HG03460 (cell line): ENCODE measurements at regions not wholly inside any gene's neighbourhood (a gene's known extent, or its start where the extent isn't known, plus 50 kb on each side); places are given as distances from the start of the nearest gene placed in this dataset.

Source experiments
- ATAC-seq: cut with Tn5 transposase; IDR thresholded peaks from one replicate; pipeline ENCODE4 v1.9.1; 2021; ENCODE audit not compliant: unreplicated experiment

DNA sequence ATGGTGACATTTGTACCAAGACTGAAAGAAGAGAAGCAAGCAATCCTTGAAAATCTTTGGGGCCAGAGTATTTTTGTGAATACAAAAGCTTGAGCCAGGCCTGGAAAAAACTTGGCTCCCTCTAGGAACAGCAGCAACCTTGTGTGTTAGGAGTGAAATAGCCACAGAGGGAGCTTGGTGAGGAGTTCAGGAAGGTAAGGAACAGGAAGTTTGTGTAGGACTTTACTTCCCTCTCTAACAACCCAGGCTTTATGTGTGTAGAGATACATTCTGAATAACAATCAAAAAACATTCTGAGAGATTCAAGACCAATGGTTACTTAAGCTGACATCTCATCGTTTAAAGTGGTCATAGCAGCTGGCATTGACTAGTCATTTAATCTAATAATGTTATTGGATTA, 668.5 kb downstream of the PCDH18 start:
- ATAC-seq: no peak

DNA sequence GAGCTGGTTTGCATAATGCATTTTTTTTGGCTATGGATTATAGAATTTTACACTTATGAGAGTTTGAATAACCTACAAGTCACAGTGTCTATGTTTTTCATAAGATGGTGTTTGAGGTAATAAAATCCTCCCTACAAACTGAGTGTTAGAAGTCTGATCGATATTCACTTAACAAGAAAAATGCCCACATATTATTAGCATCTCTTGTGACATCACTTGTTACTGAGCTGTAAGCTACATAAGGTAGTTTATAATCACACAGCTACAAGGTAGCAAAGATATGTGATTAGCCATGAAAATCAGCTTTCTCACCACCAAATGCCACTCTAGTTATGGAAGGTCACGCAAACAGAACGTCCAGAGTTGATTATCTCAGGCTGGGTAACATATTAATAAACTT, 669.6 kb downstream of the PCDH18 start:
- no peak for ATAC-seq

DNA sequence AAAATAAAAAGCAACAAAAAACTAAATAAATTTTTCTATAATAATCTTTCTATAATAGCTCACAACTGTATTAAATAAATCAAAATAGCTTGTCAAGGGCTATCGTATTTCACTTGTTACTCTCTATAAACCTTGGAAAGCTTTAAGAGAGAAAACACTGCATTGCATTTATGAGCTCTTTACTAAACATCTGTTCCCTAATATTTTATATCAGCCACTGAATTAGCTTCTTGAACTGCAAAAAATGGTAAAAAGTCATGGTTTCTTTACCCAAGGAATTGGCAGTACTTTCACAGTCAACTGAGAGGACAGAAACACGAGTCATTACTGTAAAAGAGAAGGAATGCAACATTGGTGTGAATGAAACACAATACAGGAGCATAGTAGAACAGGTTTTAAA, 671.2 kb downstream of the PCDH18 start:
- ATAC-seq: no peak

DNA sequence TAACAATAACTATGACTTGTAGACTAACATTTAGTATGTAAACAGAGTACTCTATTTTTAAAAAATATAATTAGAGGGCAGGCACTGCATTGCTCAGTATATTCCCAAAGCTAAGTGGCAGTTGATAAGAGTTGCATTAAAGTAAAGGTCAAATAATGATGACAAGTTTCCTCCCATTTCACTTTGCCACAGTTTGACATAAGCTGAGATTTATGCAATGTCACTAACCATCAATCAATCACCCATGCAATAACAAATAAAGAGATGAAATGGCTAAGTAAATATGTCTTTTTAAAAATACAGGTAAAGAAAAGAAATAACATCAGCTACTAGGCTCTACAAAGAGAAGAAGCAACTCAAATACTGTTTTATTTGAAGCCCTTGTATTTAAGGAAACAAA, 673.4 kb downstream of the PCDH18 start:
- no peak for ATAC-seq

DNA sequence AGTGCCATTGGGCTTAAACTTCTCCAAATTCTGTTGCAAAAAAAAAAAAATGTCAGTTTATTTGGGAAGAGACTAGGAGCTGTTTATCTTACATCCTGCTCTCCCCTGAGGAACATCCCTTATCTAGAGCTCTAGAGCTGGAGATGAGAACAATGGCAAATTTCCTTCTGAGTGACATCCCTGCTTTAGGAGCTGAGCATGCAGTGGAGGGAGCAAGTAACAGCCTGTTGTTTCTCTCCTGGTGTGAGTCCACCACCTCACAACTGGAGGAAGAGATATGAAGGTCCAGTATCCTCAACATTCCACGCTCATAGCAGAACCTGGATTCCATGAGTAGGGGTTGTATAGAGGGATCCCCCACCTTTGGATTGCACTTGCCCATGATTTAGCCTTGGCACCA, 676.4 kb downstream of the PCDH18 start:
- ATAC-seq: no peak

DNA sequence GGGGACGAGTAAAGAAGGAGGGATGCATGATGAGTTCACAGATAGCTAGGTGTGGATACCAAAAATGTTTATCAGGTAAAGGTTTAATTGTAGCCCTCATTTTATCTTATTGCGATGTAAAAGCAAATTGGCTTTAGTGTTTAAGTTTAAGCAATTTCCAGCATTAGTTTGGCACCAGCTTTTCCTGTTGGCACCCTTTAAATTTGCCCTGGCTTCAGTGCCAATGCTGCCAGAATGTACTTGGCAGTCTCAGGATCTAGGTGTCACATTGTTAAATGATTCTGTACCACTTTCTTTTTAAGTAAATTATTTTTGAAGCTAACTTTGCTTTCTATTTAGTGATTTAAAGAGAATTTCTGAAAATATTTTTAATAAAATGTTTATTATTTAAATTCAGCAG, 681.8 kb downstream of the PCDH18 start:
- ATAC-seq: no peak

DNA sequence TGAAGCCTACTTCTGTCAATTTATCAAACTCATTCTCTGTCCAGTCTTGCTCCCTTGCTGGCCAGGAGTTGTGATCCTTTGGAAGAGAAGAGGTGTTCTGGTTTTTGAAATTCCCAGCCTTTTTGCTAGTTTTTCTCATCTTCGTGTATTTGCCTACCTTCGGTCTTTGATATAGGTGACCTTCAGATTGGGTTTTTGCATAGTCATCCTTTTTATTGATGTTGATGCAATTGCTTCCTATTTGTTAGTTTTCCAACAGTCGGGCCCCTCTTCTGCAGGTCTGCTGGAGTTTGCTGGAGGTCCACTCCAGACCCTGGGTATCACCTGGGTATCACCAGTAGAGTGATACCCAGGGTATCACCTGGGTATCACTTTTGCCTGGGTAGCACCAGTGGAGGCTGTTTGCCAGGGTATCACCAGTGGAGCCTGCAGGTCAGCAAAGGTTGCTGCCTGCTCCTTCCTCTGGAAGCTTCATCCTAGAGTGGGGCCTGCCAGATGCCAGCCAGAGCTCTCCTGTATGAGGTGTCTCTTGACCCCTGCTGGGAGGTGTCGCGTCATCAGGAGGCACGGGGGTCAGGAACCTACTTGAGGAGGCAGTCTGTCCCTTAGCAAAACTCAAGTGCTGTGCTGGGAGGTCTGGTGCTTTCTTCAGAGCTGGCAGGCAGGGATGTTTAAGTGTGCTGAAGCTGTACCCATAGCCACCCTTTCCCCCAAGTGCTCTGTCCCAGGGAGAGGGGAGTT, 684.2 kb downstream of the PCDH18 start:
- ATAC-seq: no peak

DNA sequence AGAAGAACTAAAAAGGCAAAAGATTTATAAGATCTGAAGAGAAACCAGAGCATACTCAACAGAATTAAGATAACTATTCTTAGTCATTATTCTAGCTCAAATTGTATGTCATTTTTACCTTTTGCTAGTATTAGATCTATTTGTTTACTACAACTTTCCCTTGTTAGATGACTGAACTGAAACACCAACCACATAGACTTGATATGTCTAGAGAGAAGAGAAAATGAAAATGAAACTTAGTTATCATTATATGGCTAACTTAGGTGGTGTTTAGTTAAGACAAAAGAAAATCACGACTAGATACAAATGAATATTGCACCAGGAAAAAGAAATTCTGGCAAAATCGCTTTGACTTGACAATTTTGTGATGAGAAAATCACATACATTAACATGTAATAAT, 690.8 kb downstream of the PCDH18 start:
- peak; percentile 61 for ATAC-seq

DNA sequence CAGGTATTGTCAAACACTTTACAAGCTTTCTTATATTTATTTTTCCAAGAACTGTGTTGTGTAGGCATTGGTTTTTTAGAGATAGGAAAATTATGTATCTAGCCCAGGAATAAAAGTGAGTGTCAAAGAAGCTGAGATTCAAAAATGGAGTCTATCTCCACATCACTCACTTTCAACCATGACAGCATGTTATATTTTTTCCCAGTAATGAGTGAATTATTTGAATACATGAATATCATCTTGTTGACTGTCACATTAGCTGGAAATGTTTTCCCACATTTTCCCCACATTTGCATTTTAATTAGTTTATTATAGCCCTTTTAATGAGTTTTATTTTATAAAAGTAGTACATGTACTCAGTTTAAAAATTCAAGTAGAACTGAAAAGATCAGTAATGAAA, 693.7 kb downstream of the PCDH18 start:
- no peak for ATAC-seq

DNA sequence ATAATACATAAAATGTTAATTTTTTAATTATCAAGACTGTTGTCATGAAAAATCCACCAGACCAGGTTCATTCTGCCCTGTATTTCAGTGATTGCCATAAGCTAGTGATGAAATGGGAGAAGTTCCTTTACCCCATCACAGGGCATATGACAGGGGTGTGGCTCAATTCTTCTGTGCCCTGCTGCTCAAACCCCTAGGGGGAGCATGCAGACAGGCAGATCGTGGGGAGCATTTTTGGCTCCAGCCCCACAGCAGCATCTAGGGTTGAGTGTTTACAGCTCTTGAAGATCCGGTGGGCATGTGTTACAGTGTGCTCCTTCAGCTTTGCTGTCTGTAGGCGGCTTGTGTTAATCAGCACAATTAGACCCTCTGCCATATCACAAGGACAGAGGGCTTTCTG, 700.7 kb downstream of the PCDH18 start:
- ATAC-seq: no peak

DNA sequence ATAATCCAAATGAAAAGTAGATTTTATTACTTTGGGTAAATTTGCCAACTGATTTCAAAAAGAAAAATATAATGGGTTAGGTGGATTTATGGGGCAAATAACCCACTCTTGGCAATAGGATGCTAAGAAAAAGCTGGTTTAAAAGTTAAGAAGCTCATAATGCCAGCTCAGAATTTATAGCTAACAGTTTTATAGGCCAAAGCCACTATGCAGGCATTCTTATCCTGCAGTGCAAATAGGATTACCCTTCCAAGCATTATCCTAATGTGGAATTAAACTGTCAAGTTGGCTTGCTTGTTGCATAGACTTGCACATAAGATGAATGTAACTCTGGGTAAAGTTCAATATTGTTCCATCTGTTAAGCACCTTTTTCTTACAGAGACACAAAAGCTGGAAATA, 703.0 kb downstream of the PCDH18 start:
- ATAC-seq: no peak

DNA sequence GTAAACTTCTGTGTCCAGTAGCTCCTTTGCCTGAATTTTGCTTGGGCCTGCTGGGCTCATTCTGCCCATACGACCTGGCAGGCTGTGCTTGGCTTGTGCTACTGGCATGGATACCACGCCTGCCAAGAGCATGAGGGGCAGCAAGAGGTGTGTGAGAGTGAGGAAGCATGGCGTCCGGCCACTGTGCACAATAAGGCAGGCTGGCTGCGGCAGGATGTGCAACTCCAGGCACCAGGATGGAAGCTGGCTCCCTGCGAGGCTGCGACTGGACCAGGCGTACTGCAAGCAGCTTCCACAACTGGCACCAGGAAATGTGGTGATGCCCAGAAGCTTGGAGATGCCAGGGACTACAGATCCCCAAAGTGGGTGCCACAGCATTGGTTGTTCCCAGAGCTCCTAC, 709.3 kb downstream of the PCDH18 start:
- ATAC-seq: no peak

DNA sequence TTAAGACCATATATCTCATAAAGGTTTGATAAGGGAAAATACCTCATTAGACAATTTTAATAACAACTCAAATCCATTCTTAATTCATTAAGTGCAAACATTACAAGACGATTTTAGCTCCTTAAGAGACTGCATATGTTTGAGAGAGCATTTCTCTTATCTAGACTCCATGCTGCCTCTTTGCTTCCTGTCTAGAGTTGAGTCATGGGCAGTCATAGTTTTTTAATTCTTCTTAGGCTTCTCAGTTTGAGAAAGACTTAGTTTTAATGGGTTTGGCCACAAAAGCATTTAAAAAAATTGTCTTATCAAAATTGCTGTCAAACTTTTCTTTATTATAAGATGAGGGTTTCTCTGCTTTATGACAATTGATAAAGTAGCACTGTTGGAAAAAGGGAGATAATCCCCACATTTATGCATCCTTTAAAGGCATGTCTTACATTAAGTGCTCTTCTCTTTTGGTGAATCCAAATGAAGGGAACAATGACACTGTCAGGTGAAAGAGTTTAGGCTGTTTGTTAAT, 713.4 kb downstream of the PCDH18 start:
- ATAC-seq: no peak

DNA sequence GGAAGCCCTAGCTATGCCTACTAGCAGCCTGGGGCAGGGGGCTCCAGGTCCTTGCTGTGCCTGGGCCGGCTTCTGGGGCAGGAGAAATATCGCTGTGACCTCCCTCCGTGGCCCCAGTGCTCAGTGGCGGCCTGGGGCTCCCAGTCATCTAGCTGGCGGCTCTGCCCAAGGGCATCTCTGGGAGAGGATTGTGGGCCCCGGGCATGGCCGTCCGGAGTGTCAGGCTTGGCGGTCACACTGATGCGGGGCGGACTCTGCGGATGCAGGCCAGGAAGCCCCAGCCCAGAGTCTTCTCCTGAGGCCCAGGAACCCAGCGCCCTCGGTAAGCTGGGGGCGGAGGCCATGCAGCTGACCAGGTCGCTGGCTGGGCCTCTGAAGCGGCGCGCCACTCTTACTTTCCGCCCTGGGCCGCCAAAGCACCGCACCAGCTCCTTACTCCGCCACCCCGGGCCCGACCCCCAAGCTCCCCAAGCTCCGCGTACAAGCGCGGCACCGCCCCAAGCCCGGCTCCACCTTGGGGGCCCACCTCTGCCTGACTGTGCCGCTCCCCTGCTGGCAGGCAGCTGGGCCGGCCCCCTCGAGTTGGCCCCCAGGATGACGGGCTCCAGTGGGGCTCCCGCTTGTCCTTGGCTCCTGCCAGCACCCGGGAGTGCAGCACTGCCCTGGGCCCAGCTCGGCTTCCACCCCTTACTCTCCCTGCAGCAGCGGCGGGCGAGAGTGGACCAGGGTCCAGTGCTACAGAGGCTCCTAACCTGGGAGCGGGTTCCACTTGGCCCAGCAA, 720.0 kb downstream of the PCDH18 start:
- no peak for ATAC-seq

DNA sequence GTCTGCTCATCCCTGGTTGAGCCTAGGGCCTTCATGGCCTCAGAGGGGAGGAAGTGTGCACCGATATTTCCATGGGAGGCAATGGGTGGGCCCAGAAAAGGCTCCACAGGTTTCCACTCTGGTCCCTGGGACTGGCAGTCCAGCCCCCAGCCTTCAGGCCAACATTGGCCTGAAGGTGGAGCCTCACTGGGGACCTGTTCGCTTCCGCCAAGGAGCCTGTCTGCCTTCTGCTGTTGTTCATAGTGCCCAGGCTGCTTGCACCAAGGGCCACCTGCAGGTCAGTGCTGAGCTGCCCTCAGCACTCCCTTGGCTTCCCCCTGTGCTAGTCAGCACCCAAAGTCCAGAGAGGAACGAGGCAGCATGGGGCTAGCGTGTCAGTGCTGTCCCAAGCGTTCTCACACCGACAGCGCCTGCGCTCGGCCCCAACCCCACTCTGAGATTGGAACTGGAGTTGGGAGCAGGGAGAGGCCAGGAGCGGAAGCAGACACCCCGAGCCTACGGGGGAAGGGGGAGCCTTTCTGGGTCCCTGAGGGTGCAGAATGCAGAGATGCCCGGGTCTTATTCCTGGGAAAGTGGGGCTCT, 720.7 kb downstream of the PCDH18 start:
- ATAC-seq: no peak

DNA sequence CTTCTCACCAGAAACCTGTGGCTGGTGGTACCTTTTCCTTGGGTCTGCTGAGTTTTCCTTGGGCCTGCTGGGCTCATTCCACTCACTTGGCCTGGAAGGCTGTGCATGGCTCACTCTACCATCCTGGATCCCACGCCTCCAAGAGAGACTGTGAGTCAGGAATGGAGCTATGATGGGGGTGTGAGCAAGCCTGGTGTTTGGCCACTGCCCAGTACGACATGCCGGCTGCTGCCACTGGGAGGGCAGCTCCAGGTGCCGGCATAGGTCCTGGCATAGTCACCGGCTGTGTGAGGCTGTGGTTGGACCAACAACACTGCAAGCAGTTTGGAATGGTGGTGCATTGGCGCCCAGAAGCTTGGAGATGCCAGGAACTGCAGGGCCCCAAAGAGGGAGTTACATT, 721.7 kb downstream of the PCDH18 start:
- ATAC-seq: no peak

DNA sequence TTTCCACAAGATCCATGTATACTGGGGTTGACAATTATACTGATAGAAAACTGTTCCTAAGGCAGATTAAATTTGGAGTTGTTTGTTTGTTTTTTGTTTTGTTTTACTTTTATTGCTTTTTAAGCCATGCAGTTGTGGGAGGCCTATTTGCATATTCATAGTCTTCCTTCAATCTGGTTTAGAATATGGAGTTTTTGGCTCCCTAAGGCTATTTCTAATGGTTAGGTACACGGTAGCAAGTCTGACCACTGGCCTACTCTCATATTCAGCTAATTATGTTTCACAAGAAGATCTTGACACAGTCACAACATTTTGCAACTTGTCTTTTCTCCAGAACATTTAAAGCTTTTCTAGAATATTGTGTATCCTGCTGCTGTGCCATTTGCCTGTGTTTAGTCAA, 725.5 kb downstream of the PCDH18 start:
- no peak for ATAC-seq

DNA sequence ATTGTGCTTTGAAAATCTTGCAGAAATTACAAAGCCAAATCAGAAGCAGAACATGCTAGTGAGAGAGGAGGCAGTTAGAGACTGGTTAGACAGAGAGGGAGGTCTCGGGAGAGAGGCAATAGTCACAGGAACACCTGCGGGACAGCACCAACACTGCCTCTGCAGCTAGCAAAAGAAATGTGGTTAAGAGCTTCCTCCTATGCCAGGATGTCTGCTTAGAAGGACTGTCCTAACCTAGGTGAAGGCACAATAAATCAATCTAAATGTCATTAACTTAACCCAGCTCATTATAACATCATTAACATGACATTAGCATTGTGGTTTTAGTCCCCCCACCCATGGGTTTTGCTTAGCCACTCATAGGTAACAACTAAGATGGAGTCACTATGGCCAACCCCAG, 726.7 kb downstream of the PCDH18 start:
- ATAC-seq: no peak

DNA sequence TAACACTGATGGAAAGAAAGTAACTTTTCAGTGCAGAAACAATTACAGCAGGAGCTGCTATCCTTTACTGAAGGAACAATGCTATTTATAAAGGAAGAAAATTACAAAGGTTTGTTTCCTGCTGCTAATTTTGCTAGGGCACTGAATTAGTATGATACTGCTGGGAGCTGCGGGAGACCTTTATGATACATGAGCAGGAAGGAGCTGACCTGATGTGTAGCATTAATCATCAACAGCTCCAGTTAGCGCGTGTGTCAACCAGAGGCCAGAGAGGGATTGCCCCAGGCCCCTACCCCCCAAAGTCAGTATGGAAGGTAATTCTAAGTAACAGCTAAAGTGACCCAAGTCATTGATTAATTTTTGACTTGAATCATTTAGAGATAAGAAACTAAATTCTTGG, 728.9 kb downstream of the PCDH18 start:
- no peak for ATAC-seq

DNA sequence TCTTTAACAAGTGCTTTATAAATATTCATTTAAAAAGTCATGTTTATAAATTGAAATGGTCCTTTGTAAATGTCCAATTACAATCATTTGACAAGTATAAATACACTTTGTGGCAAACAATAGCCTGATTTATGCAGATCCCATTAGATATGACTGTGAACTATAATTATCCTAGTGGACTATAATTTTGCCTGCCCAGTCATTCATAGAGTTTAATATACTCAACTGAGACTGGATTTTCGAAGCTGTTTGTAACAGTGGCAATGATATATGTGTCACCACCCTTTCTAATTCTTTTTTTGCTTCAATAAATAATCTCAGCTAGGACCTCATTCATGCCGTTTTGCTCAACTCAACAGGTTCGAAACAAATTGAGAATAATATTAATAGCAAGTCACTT, 732.0 kb downstream of the PCDH18 start:
- ATAC-seq: no peak

DNA sequence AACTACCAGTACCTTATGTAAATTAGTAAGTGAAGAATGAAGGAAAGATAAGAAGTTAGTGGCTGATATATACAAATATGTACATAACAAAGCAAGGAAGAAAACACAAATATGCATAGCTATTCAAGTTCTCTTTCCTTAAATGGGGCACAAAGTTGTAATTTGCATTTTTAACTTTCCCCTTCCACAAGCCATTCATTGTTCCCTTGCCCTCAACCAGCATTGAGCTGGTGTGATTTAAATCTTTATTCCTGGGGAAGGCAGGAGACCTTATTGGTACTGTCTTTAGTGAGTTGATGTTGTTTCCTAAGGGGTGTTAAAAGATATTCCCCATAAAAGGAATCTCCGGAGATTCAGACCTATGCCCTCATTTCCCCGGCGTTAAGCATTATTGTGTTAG, 735.3 kb downstream of the PCDH18 start:
- no peak for ATAC-seq

DNA sequence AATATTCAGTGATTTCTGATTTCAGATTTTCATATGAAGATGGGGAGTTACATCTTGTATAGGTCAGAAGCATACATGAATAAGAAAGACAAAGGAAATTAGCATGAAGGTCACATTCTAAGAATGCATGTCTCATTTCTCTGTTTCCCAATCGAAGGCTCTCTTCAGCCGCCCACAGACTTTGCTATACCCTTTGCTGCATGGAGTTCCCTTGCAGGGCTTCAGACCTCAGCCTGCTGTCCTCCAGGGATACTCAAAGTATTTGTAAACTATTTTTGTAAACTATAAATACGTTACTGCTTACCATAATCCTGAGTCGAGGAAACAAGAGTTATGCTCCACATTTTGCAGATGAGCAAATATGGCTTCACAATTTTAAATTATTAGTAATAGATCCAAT, 738.4 kb downstream of the PCDH18 start:
- ATAC-seq: no peak
